ENCODE measurements at regions not wholly inside any gene's neighbourhood (a gene's known extent, or its start where the extent isn't known, plus 50 kb on each side); places are given as distances from the start of the nearest gene placed in this dataset.

- Histone ChIP-seq H4K20me1 (ENCODE audit: insufficient read depth, low read length) (no peaks in the 10 kb centered on the region), H3K27ac (ENCODE audit: extremely low read length, insufficient read depth, low read length) (no peak overlapping the region), H3K4me1 (ENCODE audit: insufficient read depth, low read length) (no peaks in the 10 kb centered on the region), H2AFZ (ENCODE audit: low read length) (no peak overlapping the region), H3K36me3 (replicated peaks in 1 of 2; ENCODE audit: control insufficient read depth in 1 of 2, insufficient read depth in 2 of 2, low read length in 2 of 2) (no peaks in the 10 kb centered on the region), H3K4me3 (replicated peaks in 1 of 3; ENCODE audit: insufficient read depth in 1 of 3, low read depth in 2 of 3, low read length in 3 of 3) (no peak overlapping the region), H3K9ac (ENCODE audit: insufficient read depth, low read depth, low read length) (no peak overlapping the region), H3K9me3 (ENCODE audit: low read length) (no peaks in the 10 kb centered on the region), H3K4me2 (ENCODE audit: low read depth, low read length) (no peak overlapping the region), H3K27me3 (ENCODE audit: control insufficient read depth in 1 of 2, insufficient read depth in 2 of 2, low read length in 2 of 2) (no peaks in the 10 kb centered on the region), H3K79me2 (ENCODE audit: insufficient read depth, low read length) (no peaks in the 10 kb centered on the region)
- BruUV-seq (replicated peaks) = no TSS peak
- ChIA-PET POLR2A (no interaction called here), CTCF (ENCODE audit: low intra/inter-chr PET ratio, low total read pairs) (no interaction called here)
- DNase-seq (ENCODE audit: low spot score) (no peak), FAIRE-seq (no peak), ATAC-seq (no peak)
- intact Hi-C loops (cut with micrococcal nuclease; ENCODE audit: unreplicated experiment) = no loop called here
- in situ Hi-C loops (cut with HindIII; ENCODE audit: extremely low pct_ligation_motif_present, low pct_unique_long_range_greater_than_20kb) = no loop called here
- TF ChIP-seq ZFP91 (CRISPR knock-in tag; IDR thresholded peaks at IDR 0.05; ENCODE audit: borderline replicate concordance) (no peak), TFE3 (CRISPR knock-in tag; IDR thresholded peaks at IDR 0.05) (no peak), POGK (CRISPR knock-in tag; conservative IDR thresholded peaks at IDR 0.05) (no peak), GFI1 (CRISPR knock-in tag; IDR thresholded peaks at IDR 0.05; ENCODE audit: borderline replicate concordance) (no peak), NFKBIZ (CRISPR knock-in tag; IDR thresholded peaks at IDR 0.05) (no peak), ZKSCAN5 (CRISPR knock-in tag; IDR thresholded peaks at IDR 0.05) (no peak), ZNF850 (CRISPR knock-in tag; conservative IDR thresholded peaks at IDR 0.05) (no peak)
- TF ChIP-seq, protein P1, sequence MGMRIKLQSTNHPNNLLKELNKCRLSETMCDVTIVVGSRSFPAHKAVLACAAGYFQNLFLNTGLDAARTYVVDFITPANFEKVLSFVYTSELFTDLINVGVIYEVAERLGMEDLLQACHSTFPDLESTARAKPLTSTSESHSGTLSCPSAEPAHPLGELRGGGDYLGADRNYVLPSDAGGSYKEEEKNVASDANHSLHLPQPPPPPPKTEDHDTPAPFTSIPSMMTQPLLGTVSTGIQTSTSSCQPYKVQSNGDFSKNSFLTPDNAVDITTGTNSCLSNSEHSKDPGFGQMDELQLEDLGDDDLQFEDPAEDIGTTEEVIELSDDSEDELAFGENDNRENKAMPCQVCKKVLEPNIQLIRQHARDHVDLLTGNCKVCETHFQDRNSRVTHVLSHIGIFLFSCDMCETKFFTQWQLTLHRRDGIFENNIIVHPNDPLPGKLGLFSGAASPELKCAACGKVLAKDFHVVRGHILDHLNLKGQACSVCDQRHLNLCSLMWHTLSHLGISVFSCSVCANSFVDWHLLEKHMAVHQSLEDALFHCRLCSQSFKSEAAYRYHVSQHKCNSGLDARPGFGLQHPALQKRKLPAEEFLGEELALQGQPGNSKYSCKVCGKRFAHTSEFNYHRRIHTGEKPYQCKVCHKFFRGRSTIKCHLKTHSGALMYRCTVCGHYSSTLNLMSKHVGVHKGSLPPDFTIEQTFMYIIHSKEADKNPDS (CRISPR knock-in tag; IDR thresholded peaks at IDR 0.05) = no peak
These were observed 370.8 kb downstream of the AMY1C start for GRCh38 chr1:104120525-104120924.
